WTC11 (cell line): ENCODE measurements at regions not wholly inside any gene's neighbourhood (a gene's known extent, or its start where the extent isn't known, plus 50 kb on each side); places are given as distances from the start of the nearest gene placed in this dataset.

Experiments used
- ATAC-seq: fragments of 200-7000 bp; cut with Tn5 transposase; 2 replicates; pipeline ENCODE4 v1.10.0; 2021; ENCODE audit warnings: mild to moderate bottlenecking, moderate library complexity
- CTCF ChIA-PET: fragments of 300-600 bp; sonication (Branson Sonifier 250); formaldehyde crosslinking; loops from one replicate; lab custom pipeline; 2021; ENCODE audit warnings: antibody characterized with exemption; lab: Charles Lee
- POLR2A ChIA-PET: fragments of 350-600 bp; sonication (Branson Sonifier 250); formaldehyde crosslinking; loops from one replicate; lab custom pipeline; 2021; ENCODE audit warnings: antibody characterized with exemption; lab: Charles Lee
- DNase-seq: peaks from one replicate; pipeline ENCODE4 v3.0.0; 2021; ENCODE audit warnings: low spot score
- H3K27ac Mint-ChIP-seq: 2 replicates; pipeline ENCODE4 v1.8.0; 2021; ENCODE audit warnings: mixed read lengths
- H3K27me3 Mint-ChIP-seq: 2 replicates; pipeline ENCODE4 v1.8.0; 2021; ENCODE audit warnings: low read depth, mild to moderate bottlenecking, moderate library complexity, mixed read lengths
- H3K36me3 Mint-ChIP-seq: 2 replicates; pipeline ENCODE4 v1.8.0; 2021; ENCODE audit warnings: mixed read lengths
- H3K4me1 Mint-ChIP-seq: 2 replicates; pipeline ENCODE4 v1.8.0; 2022; ENCODE audit warnings: mixed read lengths
- H3K4me3 Mint-ChIP-seq: 2 replicates; pipeline ENCODE4 v1.8.0; 2021; ENCODE audit warnings: mild to moderate bottlenecking, moderate library complexity, mixed read lengths
- H3K9me3 Mint-ChIP-seq: 2 replicates; pipeline ENCODE4 v1.8.0; 2021; ENCODE audit warnings: mixed read lengths
- FOXJ3 ChIP-seq: sonication (generic); formaldehyde crosslinking; IDR thresholded peaks from 2 replicates; pipeline ENCODE4 v1.9.0; 2021; ENCODE audit warnings: missing genetic modification reagents, mild to moderate bottlenecking, borderline replicate concordance
- FOXK1 ChIP-seq: sonication (generic); formaldehyde crosslinking; IDR thresholded peaks from 2 replicates; pipeline ENCODE4 v1.8.0; 2022; ENCODE audit warnings: mild to moderate bottlenecking, moderate library complexity, missing genetic modification reagents
- FOXP1 ChIP-seq: sonication (generic); formaldehyde crosslinking; IDR thresholded peaks from 2 replicates; pipeline ENCODE4 v1.8.0; 2022; ENCODE audit warnings: missing genetic modification reagents, mild to moderate bottlenecking, moderate library complexity, borderline replicate concordance
- FOXP4 ChIP-seq: sonication (generic); formaldehyde crosslinking; IDR thresholded peaks from 2 replicates; pipeline ENCODE4 v1.8.0; 2022; ENCODE audit warnings: mild to moderate bottlenecking, missing genetic modification reagents
- HMGA2 ChIP-seq: fragments of 250-450 bp; sonication (Bioruptor Pico); IDR thresholded peaks from 2 replicates; pipeline ENCODE4 v1.4.0; 2021; ENCODE audit warnings: mild to moderate bottlenecking, moderate library complexity
- JUN ChIP-seq: sonication (generic); formaldehyde crosslinking; IDR thresholded peaks from 2 replicates; pipeline ENCODE4 v1.8.0; 2023; ENCODE audit warnings: mild to moderate bottlenecking, missing genetic modification reagents
- NR1H2 ChIP-seq: sonication (generic); formaldehyde crosslinking; IDR thresholded peaks from 2 replicates; pipeline ENCODE4 v1.9.0; 2021; ENCODE audit warnings: mild to moderate bottlenecking, moderate library complexity, missing genetic modification reagents
- NR3C1 ChIP-seq: sonication (generic); formaldehyde crosslinking; conservative IDR thresholded peaks from 2 replicates; pipeline ENCODE4 v1.8.1; 2023; ENCODE audit warnings: low read depth, mild to moderate bottlenecking, missing genetic modification reagents
- PREB ChIP-seq: sonication (generic); formaldehyde crosslinking; IDR thresholded peaks from 2 replicates; pipeline ENCODE4 v1.8.1; 2022; ENCODE audit warnings: mild to moderate bottlenecking, missing genetic modification reagents, moderate library complexity, borderline replicate concordance
- PRRX2 ChIP-seq: fragments of 250-450 bp; sonication (Bioruptor Pico); IDR thresholded peaks from 2 replicates; pipeline ENCODE4 v1.8.0; 2021; ENCODE audit warnings: mild to moderate bottlenecking
- RORB ChIP-seq: fragments of 250-450 bp; sonication (Bioruptor Pico); IDR thresholded peaks from 2 replicates; pipeline ENCODE4 v1.9.0; 2021; ENCODE audit warnings: mild to moderate bottlenecking
- SMAD3 ChIP-seq: sonication (generic); formaldehyde crosslinking; IDR thresholded peaks from 2 replicates; pipeline ENCODE4 v1.8.0; 2022; ENCODE audit warnings: missing genetic modification reagents, mild to moderate bottlenecking, borderline replicate concordance
- USF1 ChIP-seq: sonication (generic); formaldehyde crosslinking; IDR thresholded peaks from 2 replicates; pipeline ENCODE4 v1.8.0; 2022; ENCODE audit warnings: mild to moderate bottlenecking, missing genetic modification reagents
- ZNF121 ChIP-seq: sonication (generic); formaldehyde crosslinking; IDR thresholded peaks from 2 replicates; pipeline ENCODE4 v1.8.0; 2023; ENCODE audit warnings: missing genetic modification reagents
- ZNF317 ChIP-seq: sonication (generic); formaldehyde crosslinking; IDR thresholded peaks from 2 replicates; pipeline ENCODE4 v1.8.1; 2023; ENCODE audit warnings: low read depth, mild to moderate bottlenecking, moderate library complexity, missing genetic modification reagents, borderline replicate concordance
- ZNF425 ChIP-seq: fragments of 250-450 bp; sonication (Bioruptor Pico); conservative IDR thresholded peaks from 2 replicates; pipeline ENCODE4 v1.9.0; 2021; ENCODE audit warnings: mild to moderate bottlenecking
- TF ChIP-seq, protein P1 (sequence below): sonication (generic); formaldehyde crosslinking; IDR thresholded peaks from 2 replicates; pipeline ENCODE4 v1.8.1; 2022; ENCODE audit warnings: low read depth, mild to moderate bottlenecking, moderate library complexity, missing genetic modification reagents, borderline replicate concordance
- TF ChIP-seq, protein P2 (sequence below): sonication (generic); formaldehyde crosslinking; IDR thresholded peaks from 2 replicates; pipeline ENCODE4 v1.8.0; 2023; ENCODE audit warnings: missing genetic modification reagents, mild to moderate bottlenecking, borderline replicate concordance

DNA sequence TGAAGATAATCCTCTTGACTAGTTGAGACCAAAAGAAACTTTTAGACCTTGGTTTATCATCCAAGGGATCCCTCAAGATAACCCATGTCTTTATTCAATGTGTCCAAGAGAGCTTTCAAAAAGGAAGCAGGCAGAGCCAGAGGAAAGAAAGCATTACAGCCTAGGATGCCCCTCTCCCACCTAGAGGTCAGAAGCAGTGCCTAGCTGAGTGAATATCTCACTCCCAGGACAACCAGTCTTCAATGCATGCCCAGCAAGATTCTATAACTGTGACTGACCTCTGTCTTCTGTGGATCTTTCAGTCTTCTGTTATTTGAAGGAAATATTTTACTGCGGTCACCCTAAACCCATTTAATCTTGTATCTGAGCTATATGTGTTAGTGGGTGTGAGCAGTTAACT is 537.2 kb upstream of the CPEB2 start:
- no peak overlapping the region for H3K27ac Mint-ChIP-seq
- no peak for ATAC-seq
- no peak for DNase-seq
- no peaks in the 10 kb centered on the region for H3K9me3 Mint-ChIP-seq
- no peaks in the 10 kb centered on the region for H3K27me3 Mint-ChIP-seq
- no peak for TF ChIP-seq FOXP1
- TF ChIP-seq NR1H2 (CRISPR knock-in tag), result no peak
- no peak for TF ChIP-seq ZNF425 (CRISPR knock-in tag)
- TF ChIP-seq ZNF317 (CRISPR knock-in tag), result no peak
- TF ChIP-seq USF1 (CRISPR knock-in tag), result no peak
- no peak for TF ChIP-seq FOXJ3 (CRISPR knock-in tag)
- no peak for TF ChIP-seq RORB (CRISPR knock-in tag)
- no peak for TF ChIP-seq FOXK1 (CRISPR knock-in tag)
- TF ChIP-seq SMAD3 (CRISPR knock-in tag), result no peak
- TF ChIP-seq, protein P1, sequence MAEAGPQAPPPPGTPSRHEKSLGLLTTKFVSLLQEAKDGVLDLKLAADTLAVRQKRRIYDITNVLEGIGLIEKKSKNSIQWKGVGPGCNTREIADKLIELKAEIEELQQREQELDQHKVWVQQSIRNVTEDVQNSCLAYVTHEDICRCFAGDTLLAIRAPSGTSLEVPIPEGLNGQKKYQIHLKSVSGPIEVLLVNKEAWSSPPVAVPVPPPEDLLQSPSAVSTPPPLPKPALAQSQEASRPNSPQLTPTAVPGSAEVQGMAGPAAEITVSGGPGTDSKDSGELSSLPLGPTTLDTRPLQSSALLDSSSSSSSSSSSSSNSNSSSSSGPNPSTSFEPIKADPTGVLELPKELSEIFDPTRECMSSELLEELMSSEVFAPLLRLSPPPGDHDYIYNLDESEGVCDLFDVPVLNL (CRISPR knock-in tag), result no peak
- no peak for TF ChIP-seq NR3C1
- TF ChIP-seq FOXP4, result no peak
- no peak for TF ChIP-seq ZNF121 (CRISPR knock-in tag)
- no peak for TF ChIP-seq PREB (CRISPR knock-in tag)
- ChIA-PET CTCF (interaction anchor here (0.5 kb wide), 1 partner anchor 184 kb away, joined by 3 read pairs; no protein-coding TSS in a partner anchor), POLR2A (no interaction called here)
- H3K4me3 Mint-ChIP-seq, result no peak overlapping the region
- H3K4me1 Mint-ChIP-seq, result no peaks in the 10 kb centered on the region
- no peaks in the 10 kb centered on the region for H3K36me3 Mint-ChIP-seq

- no peak for ATAC-seq
- H3K27me3 Mint-ChIP-seq, result no peaks in the 10 kb centered on the region
- no peaks in the 10 kb centered on the region for H3K36me3 Mint-ChIP-seq
- ChIA-PET CTCF (interaction anchor here (0.5 kb wide), 1 partner anchor 184 kb away, joined by 3 read pairs; no protein-coding TSS in a partner anchor), POLR2A (no interaction called here)
- H3K9me3 Mint-ChIP-seq, result no peaks in the 10 kb centered on the region
- H3K4me1 Mint-ChIP-seq, result no peaks in the 10 kb centered on the region
- H3K27ac Mint-ChIP-seq, result no peak overlapping the region
- no peak for DNase-seq
- no peak overlapping the region for H3K4me3 Mint-ChIP-seq
- TF ChIP-seq, protein P2, sequence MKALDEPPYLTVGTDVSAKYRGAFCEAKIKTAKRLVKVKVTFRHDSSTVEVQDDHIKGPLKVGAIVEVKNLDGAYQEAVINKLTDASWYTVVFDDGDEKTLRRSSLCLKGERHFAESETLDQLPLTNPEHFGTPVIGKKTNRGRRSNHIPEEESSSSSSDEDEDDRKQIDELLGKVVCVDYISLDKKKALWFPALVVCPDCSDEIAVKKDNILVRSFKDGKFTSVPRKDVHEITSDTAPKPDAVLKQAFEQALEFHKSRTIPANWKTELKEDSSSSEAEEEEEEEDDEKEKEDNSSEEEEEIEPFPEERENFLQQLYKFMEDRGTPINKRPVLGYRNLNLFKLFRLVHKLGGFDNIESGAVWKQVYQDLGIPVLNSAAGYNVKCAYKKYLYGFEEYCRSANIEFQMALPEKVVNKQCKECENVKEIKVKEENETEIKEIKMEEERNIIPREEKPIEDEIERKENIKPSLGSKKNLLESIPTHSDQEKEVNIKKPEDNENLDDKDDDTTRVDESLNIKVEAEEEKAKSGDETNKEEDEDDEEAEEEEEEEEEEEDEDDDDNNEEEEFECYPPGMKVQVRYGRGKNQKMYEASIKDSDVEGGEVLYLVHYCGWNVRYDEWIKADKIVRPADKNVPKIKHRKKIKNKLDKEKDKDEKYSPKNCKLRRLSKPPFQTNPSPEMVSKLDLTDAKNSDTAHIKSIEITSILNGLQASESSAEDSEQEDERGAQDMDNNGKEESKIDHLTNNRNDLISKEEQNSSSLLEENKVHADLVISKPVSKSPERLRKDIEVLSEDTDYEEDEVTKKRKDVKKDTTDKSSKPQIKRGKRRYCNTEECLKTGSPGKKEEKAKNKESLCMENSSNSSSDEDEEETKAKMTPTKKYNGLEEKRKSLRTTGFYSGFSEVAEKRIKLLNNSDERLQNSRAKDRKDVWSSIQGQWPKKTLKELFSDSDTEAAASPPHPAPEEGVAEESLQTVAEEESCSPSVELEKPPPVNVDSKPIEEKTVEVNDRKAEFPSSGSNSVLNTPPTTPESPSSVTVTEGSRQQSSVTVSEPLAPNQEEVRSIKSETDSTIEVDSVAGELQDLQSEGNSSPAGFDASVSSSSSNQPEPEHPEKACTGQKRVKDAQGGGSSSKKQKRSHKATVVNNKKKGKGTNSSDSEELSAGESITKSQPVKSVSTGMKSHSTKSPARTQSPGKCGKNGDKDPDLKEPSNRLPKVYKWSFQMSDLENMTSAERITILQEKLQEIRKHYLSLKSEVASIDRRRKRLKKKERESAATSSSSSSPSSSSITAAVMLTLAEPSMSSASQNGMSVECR (CRISPR knock-in tag), result no peak
- no peak for TF ChIP-seq JUN (CRISPR knock-in tag)
- no peak for TF ChIP-seq USF1 (CRISPR knock-in tag)
- TF ChIP-seq HMGA2 (CRISPR knock-in tag), result no peak
- no peak for TF ChIP-seq PRRX2 (CRISPR knock-in tag)
- no peak for TF ChIP-seq FOXJ3 (CRISPR knock-in tag)
- TF ChIP-seq, protein P1 (CRISPR knock-in tag), result no peak
Observed at GRCh38 chr4:14465507-14465906, 536.8 kb upstream of the CPEB2 start.
